ENCODE measurements at regions not wholly inside any gene's neighbourhood (a gene's known extent, or its start where the extent isn't known, plus 50 kb on each side); places are given as distances from the start of the nearest gene placed in this dataset.

DNA sequence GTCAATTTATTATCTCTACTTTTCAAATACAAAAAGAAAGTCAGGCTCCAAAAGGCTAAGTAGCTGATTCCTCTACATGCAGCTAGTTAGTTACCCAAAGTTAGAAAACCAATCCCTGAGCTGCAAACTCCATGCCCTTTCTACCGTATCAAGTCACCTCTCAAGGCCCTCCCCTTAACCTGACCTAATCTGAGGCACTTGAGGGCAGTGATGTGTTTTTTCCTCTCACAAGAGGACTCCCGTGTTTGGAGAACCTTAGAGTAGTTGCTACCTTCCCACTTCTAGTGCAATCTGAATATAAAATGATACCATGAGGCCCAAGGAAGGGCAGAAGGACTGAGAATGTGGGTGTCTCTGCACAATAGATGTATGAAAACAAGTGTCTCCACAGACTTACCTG, 907.9 kb upstream of the CELF4 start:
- intact Hi-C loops (cut with DNase I, micrococcal nuclease): no loop called here
- ATAC-seq (no peak), DNase-seq (no peak)
- Mint-ChIP-seq H3K27me3 (no peaks in the 10 kb centered on the region), H3K36me3 (ENCODE audit: low read depth) (no peaks in the 10 kb centered on the region), H3K4me1 (peaks cover 2% of the 10 kb centered on the region), H3K4me3 (no peak overlapping the region), H3K27ac (no peak overlapping the region), H3K9me3 (ENCODE audit: low read depth) (peaks cover 4% of the 10 kb centered on the region)
- ChIA-PET POLR2A (no interaction called here), CTCF (no interaction called here)

DNA sequence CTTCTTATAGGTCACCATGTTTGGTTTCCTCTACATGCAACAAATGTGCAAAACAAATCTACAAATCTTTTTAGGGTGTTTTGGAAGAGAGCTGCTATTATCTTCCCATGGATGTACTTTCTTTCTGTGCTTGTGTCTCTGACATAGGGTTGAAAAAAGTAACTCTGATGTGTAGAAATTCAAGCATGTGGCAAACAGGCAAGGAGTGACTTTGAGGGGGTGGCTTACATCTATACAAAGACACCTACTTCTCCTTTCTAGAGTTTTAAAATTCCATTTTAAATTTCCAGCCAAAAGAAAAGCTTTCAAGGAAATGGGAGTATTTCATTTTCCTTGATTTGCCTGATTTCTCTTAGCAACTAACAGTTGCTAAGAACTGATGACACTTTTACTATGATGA, 904.8 kb upstream of the CELF4 start:
- DNase-seq (no peak), ATAC-seq (no peak)
- CTCF ChIA-PET: no interaction called here
- Mint-ChIP-seq H3K9me3 (ENCODE audit: low read depth) (peaks cover 4% of the 10 kb centered on the region), H3K27ac (no peak overlapping the region), H3K27me3 (no peaks in the 10 kb centered on the region), H3K36me3 (ENCODE audit: low read depth) (no peaks in the 10 kb centered on the region), H3K4me3 (no peak overlapping the region), H3K4me1 (peaks cover 2% of the 10 kb centered on the region)
- POLR2A ChIA-PET: no interaction called here
- intact Hi-C loops (cut with DNase I, micrococcal nuclease): no loop called here

DNA sequence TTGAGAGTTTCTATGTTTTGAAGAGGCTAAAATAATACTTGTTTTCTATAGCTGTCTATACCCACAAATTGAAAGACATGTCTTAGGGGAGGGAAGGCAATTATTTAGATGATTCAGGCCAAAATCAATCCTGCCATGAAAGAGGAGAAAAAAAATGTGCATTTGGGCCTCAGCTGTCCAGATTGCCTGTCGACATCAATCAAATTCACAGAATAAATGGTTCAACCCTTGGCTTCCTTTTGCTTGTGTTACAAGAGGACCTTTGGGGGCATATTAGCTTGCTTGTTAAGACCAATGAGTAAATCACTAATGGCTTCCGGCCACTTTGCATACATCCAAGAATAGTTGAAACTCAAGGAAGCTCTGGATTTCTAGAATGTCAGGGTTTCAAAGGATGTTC, 900.8 kb upstream of the CELF4 start:
- Mint-ChIP-seq H3K4me3 (no peak overlapping the region), H3K4me1 (peaks cover 5% of the 10 kb centered on the region), H3K27me3 (no peaks in the 10 kb centered on the region), H3K27ac (no peak overlapping the region), H3K36me3 (ENCODE audit: low read depth) (no peaks in the 10 kb centered on the region), H3K9me3 (ENCODE audit: low read depth) (no peaks in the 10 kb centered on the region)
- intact Hi-C loops (cut with DNase I, micrococcal nuclease): no loop called here
- DNase-seq (no peak), ATAC-seq (no peak)
- POLR2A ChIA-PET: no interaction called here
- CTCF ChIA-PET: interaction anchor here (1.0 kb wide), 1 partner anchor 28 kb away, joined by 3 read pairs; no protein-coding TSS in a partner anchor

DNA sequence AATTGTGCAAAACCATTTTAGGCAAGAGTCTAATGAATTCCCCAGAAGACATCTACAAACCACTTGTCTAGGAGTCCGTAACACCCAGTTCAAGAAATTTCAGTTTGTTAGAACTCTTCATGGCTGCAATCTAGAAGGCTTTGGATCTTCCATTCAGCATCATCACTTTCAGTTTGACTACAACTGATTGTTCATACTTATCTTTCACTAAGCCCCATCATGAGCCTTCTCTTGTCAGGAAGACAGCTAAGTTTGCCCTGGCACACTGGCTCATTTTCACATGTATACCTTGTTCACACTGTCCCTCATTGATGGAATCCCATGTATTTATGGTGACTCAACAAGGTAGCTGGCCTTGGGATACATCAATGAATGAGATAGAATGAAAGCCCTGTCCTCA, 898.4 kb upstream of the CELF4 start:
- H3K36me3 Mint-ChIP-seq (ENCODE audit: low read depth): no peaks in the 10 kb centered on the region
- intact Hi-C loops (cut with DNase I, micrococcal nuclease): no loop called here
- CTCF ChIA-PET: no interaction called here
- DNase-seq: no peak
- no peak overlapping the region for H3K4me3 Mint-ChIP-seq
- peak; percentile 80 for ATAC-seq
- no peaks in the 10 kb centered on the region for H3K9me3 Mint-ChIP-seq (ENCODE audit: low read depth)
- H3K27me3 Mint-ChIP-seq: no peaks in the 10 kb centered on the region
- no peak overlapping the region for H3K27ac Mint-ChIP-seq
- POLR2A ChIA-PET: interaction anchor here (0.5 kb wide), 1 partner anchor 63 kb away, joined by 5 read pairs; no protein-coding TSS in a partner anchor
- H3K4me1 Mint-ChIP-seq: peaks cover 5% of the 10 kb centered on the region

DNA sequence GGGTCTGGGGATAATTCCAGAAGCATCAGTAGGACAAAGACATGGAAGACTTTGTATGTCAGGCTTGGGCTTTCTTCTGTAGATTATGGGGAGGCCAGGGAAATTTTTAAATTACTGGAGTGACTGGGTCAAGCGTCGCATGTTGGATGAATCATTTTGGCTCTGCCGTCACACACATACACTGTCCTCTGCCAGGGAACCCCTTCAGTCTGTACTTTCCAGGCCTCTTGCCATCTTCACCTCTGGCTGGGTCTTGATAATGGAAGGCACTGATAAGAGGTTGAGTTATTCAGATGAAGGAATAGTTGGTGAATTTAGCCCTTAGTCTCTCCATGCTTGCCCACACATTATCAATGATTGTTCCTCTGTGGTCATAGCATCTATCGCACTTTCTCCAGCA, 895.1 kb upstream of the CELF4 start:
- ATAC-seq: no peak
- POLR2A ChIA-PET: no interaction called here

DNA sequence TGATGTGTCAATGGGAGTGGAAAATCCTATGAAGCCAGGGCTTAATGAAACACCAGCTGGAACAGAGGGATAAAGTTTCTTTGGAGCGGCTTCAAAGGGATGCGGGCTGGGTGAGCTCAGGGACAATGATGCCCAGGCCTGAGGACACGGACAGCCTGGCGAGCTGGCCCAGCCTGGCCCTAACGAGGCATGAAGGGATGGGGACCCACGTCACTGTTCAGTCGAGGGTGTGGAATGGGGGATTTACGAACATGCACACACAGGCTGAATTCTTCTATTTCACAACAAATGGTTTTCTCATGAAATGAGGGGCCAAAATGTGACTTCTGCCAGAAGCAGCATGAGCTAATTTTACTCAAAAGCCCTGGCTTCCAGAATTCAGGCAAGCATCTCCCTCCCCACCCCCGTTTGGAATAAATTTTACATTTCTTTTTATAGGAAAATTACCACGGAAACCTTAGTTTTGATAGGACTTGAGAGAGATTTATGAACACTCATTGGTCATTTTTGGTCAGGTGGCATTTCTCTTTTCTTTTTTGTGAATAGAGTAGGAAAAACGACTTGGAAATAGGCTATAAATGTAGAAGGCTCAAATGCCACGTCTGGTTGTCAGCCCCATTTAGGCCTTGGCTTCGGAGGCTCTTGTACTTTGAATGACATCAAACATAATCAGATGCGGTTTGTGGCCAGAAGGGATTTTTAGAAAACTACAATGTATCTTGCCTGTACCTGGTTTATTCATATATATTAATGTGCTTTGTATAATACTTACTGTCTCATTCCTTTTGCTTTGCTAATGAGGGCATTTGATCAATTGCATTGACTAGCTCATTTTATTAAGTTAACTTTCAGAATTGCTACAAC, 893.8 kb upstream of the CELF4 start:
- intact Hi-C loops (cut with DNase I, micrococcal nuclease): no loop called here
- ATAC-seq (no peak), DNase-seq (no peak)
- ChIA-PET CTCF (no interaction called here), POLR2A (no interaction called here)
- H3K4me3 Mint-ChIP-seq: no peak overlapping the region
- no peaks in the 10 kb centered on the region for H3K9me3 Mint-ChIP-seq (ENCODE audit: low read depth)
- no peak overlapping the region for H3K27ac Mint-ChIP-seq
- peaks cover 3% of the 10 kb centered on the region for H3K4me1 Mint-ChIP-seq
- H3K36me3 Mint-ChIP-seq (ENCODE audit: low read depth): no peaks in the 10 kb centered on the region
- no peaks in the 10 kb centered on the region for H3K27me3 Mint-ChIP-seq

More for the DNA sequence above, 895.1 kb upstream of the CELF4 start:
- DNase-seq: no peak
- H3K4me3 Mint-ChIP-seq: no peak overlapping the region
- peaks cover 5% of the 10 kb centered on the region for H3K4me1 Mint-ChIP-seq
- intact Hi-C loops (cut with DNase I, micrococcal nuclease): no loop called here
- no peaks in the 10 kb centered on the region for H3K36me3 Mint-ChIP-seq (ENCODE audit: low read depth)
- no peaks in the 10 kb centered on the region for H3K9me3 Mint-ChIP-seq (ENCODE audit: low read depth)
- no peak overlapping the region for H3K27ac Mint-ChIP-seq
- no peaks in the 10 kb centered on the region for H3K27me3 Mint-ChIP-seq
- CTCF ChIA-PET: no interaction called here

DNA sequence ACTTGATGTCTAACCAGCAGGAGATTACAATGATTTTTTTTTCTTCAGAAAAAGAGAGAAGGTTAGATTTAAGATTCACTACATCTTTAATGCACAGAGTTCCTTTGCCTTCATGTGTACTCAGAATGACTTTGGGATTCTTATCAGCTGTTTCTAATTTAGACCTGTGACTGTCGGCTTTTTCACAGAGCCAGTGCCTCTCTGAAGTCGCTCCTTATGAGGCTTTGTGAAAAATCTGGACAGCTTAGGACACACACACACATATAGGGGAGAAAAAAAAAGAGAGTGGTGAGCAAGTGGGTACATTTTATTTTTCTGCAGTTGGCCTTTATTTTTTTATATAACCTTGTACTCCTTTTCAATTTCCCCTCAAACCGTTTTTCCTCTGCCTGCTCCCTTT, 893.1 kb upstream of the CELF4 start:
- Mint-ChIP-seq H3K27ac (no peak overlapping the region), H3K4me1 (no peaks in the 10 kb centered on the region), H3K9me3 (ENCODE audit: low read depth) (no peaks in the 10 kb centered on the region), H3K36me3 (ENCODE audit: low read depth) (no peaks in the 10 kb centered on the region), H3K4me3 (no peak overlapping the region), H3K27me3 (no peaks in the 10 kb centered on the region)
- intact Hi-C loops (cut with DNase I, micrococcal nuclease): no loop called here
- CTCF ChIA-PET: no interaction called here
- no peak for ATAC-seq
- DNase-seq: no peak
- POLR2A ChIA-PET: no interaction called here

DNA sequence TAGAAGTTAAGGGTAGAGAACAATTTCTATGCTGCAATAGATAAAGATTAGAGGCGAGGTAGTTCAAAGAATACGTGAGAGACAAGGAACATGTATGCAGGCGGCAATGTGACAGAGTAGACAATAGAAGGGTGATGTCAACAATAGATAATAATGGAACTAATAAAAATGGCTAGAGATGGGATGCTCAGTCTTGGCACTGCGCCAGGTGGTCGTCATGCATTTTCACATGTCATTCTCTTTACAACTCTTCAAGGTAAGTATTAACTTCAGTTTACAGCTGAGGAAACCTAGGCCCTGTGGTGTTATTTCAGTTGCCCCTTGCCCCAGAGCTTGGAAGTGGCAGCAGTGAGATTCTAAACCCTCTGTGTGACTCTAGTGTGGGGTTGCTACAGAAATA, 890.7 kb upstream of the CELF4 start:
- H3K9me3 Mint-ChIP-seq (ENCODE audit: low read depth): no peaks in the 10 kb centered on the region
- no peaks in the 10 kb centered on the region for H3K4me1 Mint-ChIP-seq
- POLR2A ChIA-PET: no interaction called here

DNA sequence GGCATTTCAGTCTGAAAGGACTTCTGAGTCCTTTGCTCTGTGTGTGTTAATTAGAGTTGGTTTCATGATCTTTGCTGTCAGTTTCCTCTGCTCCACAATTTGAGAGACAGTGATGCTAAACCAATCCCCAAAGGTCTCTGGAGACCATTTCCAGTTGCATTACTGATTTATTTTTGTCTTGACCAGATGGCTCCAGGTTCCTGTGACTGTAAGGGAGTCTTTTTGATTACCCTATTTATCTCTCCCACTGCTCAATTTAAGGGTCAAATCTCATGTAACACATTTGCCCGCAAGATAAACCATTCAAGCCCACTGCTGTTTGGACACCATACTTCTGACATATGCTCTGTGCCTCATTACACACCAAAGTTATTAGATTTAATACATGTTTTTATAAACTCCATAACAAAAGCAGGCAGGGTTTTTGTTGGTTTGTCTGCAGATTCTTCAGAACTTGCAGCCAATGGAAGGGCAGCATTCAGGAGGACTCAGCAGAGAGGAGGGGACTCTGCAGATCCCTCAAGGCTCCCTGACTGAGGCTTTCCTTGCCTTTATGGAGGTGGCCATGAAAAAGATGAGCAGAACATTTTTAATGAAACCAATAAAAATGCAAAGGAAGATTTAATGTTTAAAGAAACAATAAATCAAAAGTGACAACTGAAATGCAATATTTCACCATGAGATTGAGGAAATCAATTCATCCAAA, 889.3 kb upstream of the CELF4 start:
- ChIA-PET POLR2A (no interaction called here), CTCF (no interaction called here)
- intact Hi-C loops (cut with DNase I, micrococcal nuclease): no loop called here
- DNase-seq: no peak
- no peak overlapping the region for H3K27ac Mint-ChIP-seq
- no peaks in the 10 kb centered on the region for H3K27me3 Mint-ChIP-seq
- no peaks in the 10 kb centered on the region for H3K4me1 Mint-ChIP-seq
- no peak overlapping the region for H3K4me3 Mint-ChIP-seq
- no peak for ATAC-seq
- no peaks in the 10 kb centered on the region for H3K9me3 Mint-ChIP-seq (ENCODE audit: low read depth)
- no peaks in the 10 kb centered on the region for H3K36me3 Mint-ChIP-seq (ENCODE audit: low read depth)

More for the DNA sequence above, 890.7 kb upstream of the CELF4 start:
- Mint-ChIP-seq H3K27me3 (no peaks in the 10 kb centered on the region), H3K27ac (no peak overlapping the region), H3K36me3 (ENCODE audit: low read depth) (no peaks in the 10 kb centered on the region), H3K4me3 (no peak overlapping the region)
- intact Hi-C loops (cut with DNase I, micrococcal nuclease): no loop called here
- DNase-seq (no peak), ATAC-seq (no peak)
- CTCF ChIA-PET: no interaction called here

DNA sequence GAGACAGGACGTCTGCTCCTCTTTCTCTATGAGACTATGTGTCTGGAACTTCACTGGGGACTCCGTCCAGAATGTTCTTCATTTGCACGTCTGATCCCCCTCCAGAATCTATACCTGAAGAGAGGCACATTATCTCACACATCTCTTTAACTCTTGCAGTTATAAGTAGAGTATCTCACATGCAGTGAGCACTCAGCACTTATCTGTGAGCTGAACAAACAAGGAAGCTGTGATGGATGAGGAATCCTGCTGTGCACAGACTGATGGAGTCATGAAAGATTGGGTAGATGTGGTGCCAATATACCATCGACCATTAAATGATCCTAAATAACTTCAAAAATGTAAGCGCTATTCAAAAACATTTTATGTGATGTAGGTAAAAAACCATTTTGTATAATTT, 888.3 kb upstream of the CELF4 start:
- Mint-ChIP-seq H3K4me3 (no peak overlapping the region), H3K27ac (no peak overlapping the region), H3K27me3 (no peaks in the 10 kb centered on the region), H3K9me3 (ENCODE audit: low read depth) (no peaks in the 10 kb centered on the region), H3K4me1 (no peaks in the 10 kb centered on the region), H3K36me3 (ENCODE audit: low read depth) (no peaks in the 10 kb centered on the region)
- ChIA-PET CTCF (no interaction called here), POLR2A (no interaction called here)
- ATAC-seq (no peak), DNase-seq (no peak)
- intact Hi-C loops (cut with DNase I, micrococcal nuclease): no loop called here

DNA sequence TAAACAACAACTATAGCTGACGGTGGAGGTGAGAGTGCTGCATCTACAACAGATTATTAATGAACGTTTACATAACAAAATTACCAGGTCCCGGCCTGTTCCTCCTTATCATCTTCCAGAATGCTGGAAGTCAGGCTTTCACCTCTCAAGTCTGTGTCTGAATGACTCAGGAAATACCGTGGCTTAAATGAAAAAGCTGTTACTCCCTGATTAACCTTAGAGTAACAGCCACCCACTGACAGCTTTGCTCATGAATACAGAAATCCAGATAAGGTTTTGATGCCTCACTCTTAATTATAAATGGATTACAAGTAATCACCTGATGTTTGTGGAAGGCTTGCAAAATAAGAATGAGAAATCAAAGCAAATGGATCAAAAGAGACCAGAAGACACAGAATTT, 885.3 kb upstream of the CELF4 start:
- intact Hi-C loops (cut with DNase I, micrococcal nuclease): no loop called here
- no peaks in the 10 kb centered on the region for H3K27me3 Mint-ChIP-seq
- no peaks in the 10 kb centered on the region for H3K9me3 Mint-ChIP-seq (ENCODE audit: low read depth)
- no peaks in the 10 kb centered on the region for H3K4me1 Mint-ChIP-seq
- DNase-seq (no peak), ATAC-seq (no peak)
- no peaks in the 10 kb centered on the region for H3K36me3 Mint-ChIP-seq (ENCODE audit: low read depth)
- H3K27ac Mint-ChIP-seq: no peak overlapping the region
- CTCF ChIA-PET: interaction anchor here (1.0 to 1.2 kb wide), 2 partner anchors 12 to 15 kb away, joined by 3 read pairs; no protein-coding TSS in a partner anchor
- POLR2A ChIA-PET: no interaction called here
- no peak overlapping the region for H3K4me3 Mint-ChIP-seq

DNA sequence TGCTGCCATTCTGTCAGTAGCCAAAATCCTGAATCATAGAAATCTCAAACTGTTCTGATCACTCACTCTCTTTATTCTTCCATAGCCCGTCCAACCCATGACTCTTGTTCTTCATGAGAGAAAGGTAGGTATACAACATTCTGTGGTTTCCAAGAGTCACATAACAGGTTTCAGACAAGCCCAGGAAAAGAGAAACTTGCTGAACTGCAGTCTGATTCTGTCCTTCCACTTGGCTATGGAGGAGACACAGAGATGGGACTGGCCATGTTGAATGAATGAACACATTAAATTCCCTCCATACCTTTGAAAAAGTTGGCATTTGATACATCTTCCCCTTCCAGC, 880.2 kb upstream of the CELF4 start:
- ATAC-seq (no peak), DNase-seq (no peak)
- Mint-ChIP-seq H3K4me1 (no peaks in the 10 kb centered on the region), H3K27ac (no peak overlapping the region), H3K27me3 (no peaks in the 10 kb centered on the region), H3K9me3 (ENCODE audit: low read depth) (peaks cover 2% of the 10 kb centered on the region), H3K36me3 (ENCODE audit: low read depth) (no peaks in the 10 kb centered on the region), H3K4me3 (no peak overlapping the region)
- intact Hi-C loops (cut with DNase I, micrococcal nuclease): no loop called here
- POLR2A ChIA-PET: no interaction called here
- CTCF ChIA-PET: no interaction called here

Measured in activated CD4-positive, alpha-beta T cell treated with anti-CD3 and anti-CD28 coated beads for 36 hours (primary cell).